ENCODE measurements at regions not wholly inside any gene's neighbourhood (a gene's known extent, or its start where the extent isn't known, plus 50 kb on each side); places are given as distances from the start of the nearest gene placed in this dataset.

- DNase-seq, result no peak
Measured at GRCh38 chr13:106260352-106260751, 275.1 kb downstream of the EFNB2 start.

GRCh38 chr13:106259928-106260327, 275.5 kb downstream of the EFNB2 start:
- Histone ChIP-seq H3K4me3 (ENCODE audit: low read length) (no peak overlapping the region), H3K36me3 (ENCODE audit: insufficient read depth, low read length) (no peaks in the 10 kb centered on the region), H3K4me2 (ENCODE audit: low read depth, low read length, poor library complexity, severe bottlenecking) (no peak overlapping the region), H3K9me2 (replicated peaks; ENCODE audit: insufficient read depth, low read length) (no peaks in the 10 kb centered on the region), H3K4me1 (ENCODE audit: low read length) (no peaks in the 10 kb centered on the region), H4K20me1 (ENCODE audit: insufficient read depth, low read depth, low read length) (no peaks in the 10 kb centered on the region), H3K27me3 (ENCODE audit: low read length) (no peaks in the 10 kb centered on the region), H3K9me3 (ENCODE audit: low read length) (peaks cover 11% of the 10 kb centered on the region), H3K27ac (ENCODE audit: low read length) (no peak overlapping the region), H3K9ac (ENCODE audit: low read length) (no peak overlapping the region), H3K79me2 (ENCODE audit: low read length) (no peaks in the 10 kb centered on the region), H2AFZ (ENCODE audit: low read length) (no peak overlapping the region)
- no peak for DNase-seq

More at GRCh38 chr13:106260352-106260751, 275.1 kb downstream of the EFNB2 start:
- no peaks in the 10 kb centered on the region for H3K36me3 ChIP-seq (ENCODE audit: insufficient read depth, low read length)
- H2AFZ ChIP-seq (ENCODE audit: low read length), result no peak overlapping the region
- no peak overlapping the region for H3K9ac ChIP-seq (ENCODE audit: low read length)
- peaks cover 11% of the 10 kb centered on the region for H3K9me3 ChIP-seq (ENCODE audit: low read length)
- H3K27me3 ChIP-seq (ENCODE audit: low read length), result no peaks in the 10 kb centered on the region
- no peaks in the 10 kb centered on the region for H3K9me2 ChIP-seq (replicated peaks; ENCODE audit: insufficient read depth, low read length)
- no peaks in the 10 kb centered on the region for H3K79me2 ChIP-seq (ENCODE audit: low read length)
- no peak overlapping the region for H3K4me3 ChIP-seq (ENCODE audit: low read length)
- H3K27ac ChIP-seq (ENCODE audit: low read length), result no peak overlapping the region
- H3K4me1 ChIP-seq (ENCODE audit: low read length), result no peaks in the 10 kb centered on the region
- no peak overlapping the region for H3K4me2 ChIP-seq (ENCODE audit: low read depth, low read length, poor library complexity, severe bottlenecking)
- H4K20me1 ChIP-seq (ENCODE audit: insufficient read depth, low read depth, low read length), result no peaks in the 10 kb centered on the region

GRCh38 chr13:106246666-106247188, 288.7 kb downstream of the EFNB2 start:
- no peaks in the 10 kb centered on the region for H3K79me2 ChIP-seq (ENCODE audit: low read length)
- H2AFZ ChIP-seq (ENCODE audit: low read length), result no peak overlapping the region
- no peak overlapping the region for H3K4me3 ChIP-seq (ENCODE audit: low read length)
- H3K9ac ChIP-seq (ENCODE audit: low read length), result no peak overlapping the region
- H3K4me1 ChIP-seq (ENCODE audit: low read length), result no peaks in the 10 kb centered on the region
- H4K20me1 ChIP-seq (ENCODE audit: insufficient read depth, low read depth, low read length), result no peaks in the 10 kb centered on the region
- H3K9me2 ChIP-seq (replicated peaks; ENCODE audit: insufficient read depth, low read length), result no peaks in the 10 kb centered on the region; the same call in 1 of the 2 replicates
- no peaks in the 10 kb centered on the region for H3K27me3 ChIP-seq (ENCODE audit: low read length)
- no peaks in the 10 kb centered on the region for H3K36me3 ChIP-seq (ENCODE audit: insufficient read depth, low read length)
- no peak overlapping the region for H3K27ac ChIP-seq (ENCODE audit: low read length)
- H3K4me2 ChIP-seq (ENCODE audit: low read depth, low read length, poor library complexity, severe bottlenecking), result no peak overlapping the region
- H3K9me3 ChIP-seq (ENCODE audit: low read length), result peaks cover 6% of the 10 kb centered on the region; the same call in 1 of the 2 replicates
- DNase-seq, result no peak

- H4K20me1 ChIP-seq (ENCODE audit: insufficient read depth, low read depth, low read length), result no peaks in the 10 kb centered on the region
Measured at GRCh38 chr13:106246242-106246641, 289.2 kb downstream of the EFNB2 start.

GRCh38 chr13:106243011-106243565, 292.4 kb downstream of the EFNB2 start:
- no peaks in the 10 kb centered on the region for H3K79me2 ChIP-seq (ENCODE audit: low read length)
- H3K4me2 ChIP-seq (ENCODE audit: low read depth, low read length, poor library complexity, severe bottlenecking), result no peak overlapping the region
- H3K9me3 ChIP-seq (ENCODE audit: low read length), result no peaks in the 10 kb centered on the region
- no peaks in the 10 kb centered on the region for H3K36me3 ChIP-seq (ENCODE audit: insufficient read depth, low read length)
- H3K4me1 ChIP-seq (ENCODE audit: low read length), result no peaks in the 10 kb centered on the region
- H4K20me1 ChIP-seq (ENCODE audit: insufficient read depth, low read depth, low read length), result no peaks in the 10 kb centered on the region
- H3K9ac ChIP-seq (ENCODE audit: low read length), result no peak overlapping the region
- no peaks in the 10 kb centered on the region for H3K9me2 ChIP-seq (replicated peaks; ENCODE audit: insufficient read depth, low read length)
- no peak overlapping the region for H3K4me3 ChIP-seq (ENCODE audit: low read length)
- no peak overlapping the region for H2AFZ ChIP-seq (ENCODE audit: low read length)
- DNase-seq, result no peak
- H3K27me3 ChIP-seq (ENCODE audit: low read length), result no peaks in the 10 kb centered on the region
- no peak overlapping the region for H3K27ac ChIP-seq (ENCODE audit: low read length)

More at GRCh38 chr13:106246242-106246641, 289.2 kb downstream of the EFNB2 start:
- no peak overlapping the region for H3K4me3 ChIP-seq (ENCODE audit: low read length)
- no peaks in the 10 kb centered on the region for H3K27me3 ChIP-seq (ENCODE audit: low read length)
- no peak overlapping the region for H3K27ac ChIP-seq (ENCODE audit: low read length)
- no peak overlapping the region for H2AFZ ChIP-seq (ENCODE audit: low read length)
- H3K9ac ChIP-seq (ENCODE audit: low read length), result no peak overlapping the region
- H3K79me2 ChIP-seq (ENCODE audit: low read length), result no peaks in the 10 kb centered on the region
- H3K4me2 ChIP-seq (ENCODE audit: low read depth, low read length, poor library complexity, severe bottlenecking), result no peak overlapping the region
- 0 out of 2 replicates have a peak, but pooled peaks cover 1% of the 10 kb centered on the region for H3K9me3 ChIP-seq (ENCODE audit: low read length)
- no peak for DNase-seq
- no peaks in the 10 kb centered on the region for H3K4me1 ChIP-seq (ENCODE audit: low read length)
- no peaks in the 10 kb centered on the region for H3K9me2 ChIP-seq (replicated peaks; ENCODE audit: insufficient read depth, low read length)
- H3K36me3 ChIP-seq (ENCODE audit: insufficient read depth, low read length), result no peaks in the 10 kb centered on the region

GRCh38 chr13:106241974-106242953, 293.2 kb downstream of the EFNB2 start:
- H3K9me3 ChIP-seq (ENCODE audit: low read length), result no peaks in the 10 kb centered on the region; the same call in 1 of the 2 replicates
- H3K4me2 ChIP-seq (ENCODE audit: low read depth, low read length, poor library complexity, severe bottlenecking), result no peak overlapping the region
- H4K20me1 ChIP-seq (ENCODE audit: insufficient read depth, low read depth, low read length), result no peaks in the 10 kb centered on the region
- H3K4me3 ChIP-seq (ENCODE audit: low read length), result no peak overlapping the region
- no peak overlapping the region for H3K9ac ChIP-seq (ENCODE audit: low read length)
- no peaks in the 10 kb centered on the region for H3K36me3 ChIP-seq (ENCODE audit: insufficient read depth, low read length)
- no peak for DNase-seq
- no peaks in the 10 kb centered on the region for H3K27me3 ChIP-seq (ENCODE audit: low read length)
- H3K27ac ChIP-seq (ENCODE audit: low read length), result no peak overlapping the region
- no peaks in the 10 kb centered on the region for H3K4me1 ChIP-seq (ENCODE audit: low read length)
- no peaks in the 10 kb centered on the region for H3K79me2 ChIP-seq (ENCODE audit: low read length)
- H3K9me2 ChIP-seq (replicated peaks; ENCODE audit: insufficient read depth, low read length), result no peaks in the 10 kb centered on the region
- no peak overlapping the region for H2AFZ ChIP-seq (ENCODE audit: low read length)

GRCh38 chr13:106238690-106239089, 296.8 kb downstream of the EFNB2 start:
- DNase-seq, result no peak
- H3K9me3 ChIP-seq (ENCODE audit: low read length), result peaks cover 12% of the 10 kb centered on the region

GRCh38 chr13:106234636-106235035, 300.8 kb downstream of the EFNB2 start:
- Histone ChIP-seq H3K9me3 (ENCODE audit: low read length) (peaks cover 12% of the 10 kb centered on the region), H3K9ac (ENCODE audit: low read length) (no peak overlapping the region), H3K27me3 (ENCODE audit: low read length) (no peaks in the 10 kb centered on the region)

More at GRCh38 chr13:106238690-106239089, 296.8 kb downstream of the EFNB2 start:
- Histone ChIP-seq H3K36me3 (ENCODE audit: insufficient read depth, low read length) (no peaks in the 10 kb centered on the region), H3K9me2 (replicated peaks; ENCODE audit: insufficient read depth, low read length) (no peaks in the 10 kb centered on the region), H4K20me1 (ENCODE audit: insufficient read depth, low read depth, low read length) (no peaks in the 10 kb centered on the region), H3K4me3 (ENCODE audit: low read length) (no peak overlapping the region), H2AFZ (ENCODE audit: low read length) (no peak overlapping the region), H3K4me1 (ENCODE audit: low read length) (no peaks in the 10 kb centered on the region), H3K79me2 (ENCODE audit: low read length) (no peaks in the 10 kb centered on the region), H3K4me2 (ENCODE audit: low read depth, low read length, poor library complexity, severe bottlenecking) (no peak overlapping the region), H3K27ac (ENCODE audit: low read length) (no peak overlapping the region), H3K27me3 (ENCODE audit: low read length) (no peaks in the 10 kb centered on the region), H3K9ac (ENCODE audit: low read length) (no peak overlapping the region)

More at GRCh38 chr13:106234636-106235035, 300.8 kb downstream of the EFNB2 start:
- Histone ChIP-seq H3K4me3 (ENCODE audit: low read length) (no peak overlapping the region), H2AFZ (ENCODE audit: low read length) (no peak overlapping the region), H3K36me3 (ENCODE audit: insufficient read depth, low read length) (no peaks in the 10 kb centered on the region), H3K79me2 (ENCODE audit: low read length) (no peaks in the 10 kb centered on the region), H3K4me1 (ENCODE audit: low read length) (no peaks in the 10 kb centered on the region), H3K27ac (ENCODE audit: low read length) (no peak overlapping the region), H3K4me2 (ENCODE audit: low read depth, low read length, poor library complexity, severe bottlenecking) (no peak overlapping the region), H3K9me2 (replicated peaks; ENCODE audit: insufficient read depth, low read length) (no peaks in the 10 kb centered on the region), H4K20me1 (ENCODE audit: insufficient read depth, low read depth, low read length) (no peaks in the 10 kb centered on the region)
- DNase-seq, result no peak
